ENCODE measurements at regions not wholly inside any gene's neighbourhood (a gene's known extent, or its start where the extent isn't known, plus 50 kb on each side); places are given as distances from the start of the nearest gene placed in this dataset.

DNA sequence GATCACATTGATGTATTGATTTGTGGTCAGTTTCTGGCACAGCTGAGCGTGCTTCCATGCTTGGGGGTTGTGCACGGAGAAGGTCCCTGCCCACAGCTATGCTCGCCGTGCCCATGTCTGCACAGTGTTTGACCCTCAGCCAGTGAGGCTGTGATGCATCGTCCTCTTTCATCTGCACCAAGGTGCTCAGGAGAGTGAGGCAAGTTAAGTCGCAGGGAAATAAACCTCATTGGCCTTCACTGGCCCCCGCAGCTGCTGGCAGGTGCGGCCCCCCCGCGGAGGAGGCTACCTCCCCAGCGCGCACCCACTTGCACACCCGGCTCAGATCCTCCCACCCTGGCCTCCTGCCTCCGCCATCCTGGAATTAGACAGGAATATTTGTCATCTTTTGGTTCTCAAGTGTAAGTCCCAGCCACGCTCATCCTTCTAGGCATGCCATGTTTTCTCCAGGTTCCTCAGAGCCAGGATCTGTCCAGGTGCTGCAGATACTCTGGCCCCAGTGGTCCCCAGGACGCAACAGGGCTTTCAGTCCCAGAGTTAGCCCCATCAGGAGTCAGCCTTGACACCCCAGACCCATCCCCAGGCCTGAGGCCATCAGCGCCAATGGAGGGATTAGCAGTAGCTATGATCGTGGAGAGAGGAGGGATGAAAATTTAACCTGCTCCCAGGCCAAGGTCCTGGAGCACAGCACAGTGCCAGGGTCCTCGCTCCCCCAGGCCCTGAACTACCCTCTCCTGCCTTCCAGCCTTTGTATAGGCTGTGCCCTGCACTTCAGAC, 93.7 kb downstream of the OAT start:
- no peaks in the 10 kb centered on the region for H3K4me1 ChIP-seq
- no peaks in the 10 kb centered on the region for H3K36me3 ChIP-seq
- H3K4me1 Mint-ChIP-seq, result peaks cover 5% of the 10 kb centered on the region
- no peaks in the 10 kb centered on the region for H3K27me3 ChIP-seq
- no peak for DNase-seq (ENCODE audit: low spot score)
- no peaks in the 10 kb centered on the region for H4K20me1 ChIP-seq (ENCODE audit: low read depth)
- H3K79me2 ChIP-seq (ENCODE audit: low read depth), result no peaks in the 10 kb centered on the region
- H2AFZ ChIP-seq (replicated peaks), result no peak overlapping the region
- H3K4me3 Mint-ChIP-seq, result no peak overlapping the region
- TF ChIP-seq, protein P1, sequence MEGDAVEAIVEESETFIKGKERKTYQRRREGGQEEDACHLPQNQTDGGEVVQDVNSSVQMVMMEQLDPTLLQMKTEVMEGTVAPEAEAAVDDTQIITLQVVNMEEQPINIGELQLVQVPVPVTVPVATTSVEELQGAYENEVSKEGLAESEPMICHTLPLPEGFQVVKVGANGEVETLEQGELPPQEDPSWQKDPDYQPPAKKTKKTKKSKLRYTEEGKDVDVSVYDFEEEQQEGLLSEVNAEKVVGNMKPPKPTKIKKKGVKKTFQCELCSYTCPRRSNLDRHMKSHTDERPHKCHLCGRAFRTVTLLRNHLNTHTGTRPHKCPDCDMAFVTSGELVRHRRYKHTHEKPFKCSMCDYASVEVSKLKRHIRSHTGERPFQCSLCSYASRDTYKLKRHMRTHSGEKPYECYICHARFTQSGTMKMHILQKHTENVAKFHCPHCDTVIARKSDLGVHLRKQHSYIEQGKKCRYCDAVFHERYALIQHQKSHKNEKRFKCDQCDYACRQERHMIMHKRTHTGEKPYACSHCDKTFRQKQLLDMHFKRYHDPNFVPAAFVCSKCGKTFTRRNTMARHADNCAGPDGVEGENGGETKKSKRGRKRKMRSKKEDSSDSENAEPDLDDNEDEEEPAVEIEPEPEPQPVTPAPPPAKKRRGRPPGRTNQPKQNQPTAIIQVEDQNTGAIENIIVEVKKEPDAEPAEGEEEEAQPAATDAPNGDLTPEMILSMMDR (IDR thresholded peaks at IDR 0.05), result no peak
- TF ChIP-seq EZH2phosphoT487 (IDR thresholded peaks at IDR 0.05) (no peak), EZH2 (IDR thresholded peaks at IDR 0.05) (no peak)
- no peak overlapping the region for H3K27ac ChIP-seq
- H3K27me3 Mint-ChIP-seq (ENCODE audit: insufficient read depth, low read depth), result peaks cover 3% of the 10 kb centered on the region
- H3K36me3 Mint-ChIP-seq, result no peaks in the 10 kb centered on the region
- H3K27ac Mint-ChIP-seq, result no peak overlapping the region
- no peaks in the 10 kb centered on the region for H3F3A ChIP-seq (ENCODE audit: low read depth)
- no peak overlapping the region for H3K4me3 ChIP-seq
- no peak overlapping the region for H3K4me2 ChIP-seq
- no peak overlapping the region for H3K9ac ChIP-seq
- no peaks in the 10 kb centered on the region for H3K9me3 ChIP-seq (ENCODE audit: low read depth)
- H3K9me3 Mint-ChIP-seq, result no peaks in the 10 kb centered on the region

DNA sequence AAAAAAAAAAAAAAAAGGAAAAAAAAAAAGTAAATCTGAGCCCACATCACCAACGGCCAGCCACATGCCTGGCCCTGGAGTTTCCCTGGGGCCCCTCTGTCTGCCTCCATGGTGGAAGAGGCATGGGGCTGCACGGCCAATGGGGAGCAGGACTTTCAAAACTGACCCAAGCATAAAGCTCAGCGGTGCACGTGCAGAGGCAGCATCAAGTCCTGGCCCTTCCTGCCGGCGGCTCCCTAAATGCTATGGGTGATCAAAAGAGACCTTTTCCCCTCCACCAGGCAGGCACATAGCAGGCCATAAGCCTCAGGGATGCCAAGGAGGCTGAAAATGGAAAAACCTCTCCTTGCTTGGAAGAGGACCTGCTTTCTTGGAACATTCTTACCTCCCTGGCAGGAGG, 94.3 kb downstream of the OAT start:
- Mint-ChIP-seq H3K36me3 (no peaks in the 10 kb centered on the region), H3K9me3 (no peaks in the 10 kb centered on the region), H3K27me3 (ENCODE audit: insufficient read depth, low read depth) (peaks cover 4% of the 10 kb centered on the region), H3K4me1 (peaks cover 5% of the 10 kb centered on the region), H3K27ac (no peak overlapping the region), H3K4me3 (no peak overlapping the region)
- H4K20me1 ChIP-seq (ENCODE audit: low read depth), result no peaks in the 10 kb centered on the region
- TF ChIP-seq EZH2 (IDR thresholded peaks at IDR 0.05) (no peak), EZH2phosphoT487 (IDR thresholded peaks at IDR 0.05) (no peak)
- TF ChIP-seq, protein P1 (IDR thresholded peaks at IDR 0.05), result no peak
- no peaks in the 10 kb centered on the region for H3K4me1 ChIP-seq
- H3K27ac ChIP-seq, result no peak overlapping the region
- no peaks in the 10 kb centered on the region for H3K9me3 ChIP-seq (ENCODE audit: low read depth)
- H3K4me2 ChIP-seq, result no peak overlapping the region
- no peak overlapping the region for H2AFZ ChIP-seq (replicated peaks)
- H3K4me3 ChIP-seq, result no peak overlapping the region
- no peak for DNase-seq (ENCODE audit: low spot score)
- H3K79me2 ChIP-seq (ENCODE audit: low read depth), result no peaks in the 10 kb centered on the region
- H3K27me3 ChIP-seq, result no peaks in the 10 kb centered on the region
- no peaks in the 10 kb centered on the region for H3F3A ChIP-seq (ENCODE audit: low read depth)
- H3K36me3 ChIP-seq, result no peaks in the 10 kb centered on the region
- no peak overlapping the region for H3K9ac ChIP-seq

DNA sequence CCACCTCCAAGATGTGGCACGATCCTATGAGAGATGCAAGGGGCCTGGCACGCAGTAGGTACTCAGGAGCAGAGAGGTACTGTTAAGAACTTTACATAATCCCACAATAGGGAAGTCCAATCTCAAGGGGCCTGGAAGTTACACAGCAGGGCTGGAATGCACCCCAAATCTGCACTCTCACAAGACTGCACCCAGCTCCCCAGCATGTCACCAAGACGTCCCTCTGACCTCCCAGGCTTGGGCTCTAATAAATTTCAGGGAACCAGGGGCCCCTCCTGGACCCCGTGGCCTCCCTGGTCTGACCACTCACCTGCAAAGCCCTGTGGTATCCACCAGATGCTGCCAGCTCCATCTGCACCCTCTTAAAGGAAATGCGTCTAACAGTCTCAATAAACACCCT, 94.9 kb downstream of the OAT start:
- H3K36me3 ChIP-seq, result no peaks in the 10 kb centered on the region
- H3F3A ChIP-seq (ENCODE audit: low read depth), result no peaks in the 10 kb centered on the region
- Mint-ChIP-seq H3K4me1 (peaks cover 5% of the 10 kb centered on the region), H3K9me3 (no peaks in the 10 kb centered on the region), H3K27ac (no peak overlapping the region), H3K4me3 (no peak overlapping the region), H3K27me3 (ENCODE audit: insufficient read depth, low read depth) (peaks cover 4% of the 10 kb centered on the region), H3K36me3 (no peaks in the 10 kb centered on the region)
- H3K27me3 ChIP-seq, result no peaks in the 10 kb centered on the region
- H3K9ac ChIP-seq, result no peak overlapping the region
- no peak overlapping the region for H2AFZ ChIP-seq (replicated peaks)
- no peaks in the 10 kb centered on the region for H4K20me1 ChIP-seq (ENCODE audit: low read depth)
- no peaks in the 10 kb centered on the region for H3K9me3 ChIP-seq (ENCODE audit: low read depth)
- no peaks in the 10 kb centered on the region for H3K79me2 ChIP-seq (ENCODE audit: low read depth)
- DNase-seq (ENCODE audit: low spot score), result no peak
- no peak overlapping the region for H3K4me3 ChIP-seq
- H3K4me1 ChIP-seq, result no peaks in the 10 kb centered on the region
- TF ChIP-seq, protein P1 (IDR thresholded peaks at IDR 0.05), result no peak
- TF ChIP-seq EZH2phosphoT487 (IDR thresholded peaks at IDR 0.05) (no peak), EZH2 (IDR thresholded peaks at IDR 0.05) (no peak)
- no peak overlapping the region for H3K4me2 ChIP-seq
- no peak overlapping the region for H3K27ac ChIP-seq
